ENCODE measurements at regions not wholly inside any gene's neighbourhood (a gene's known extent, or its start where the extent isn't known, plus 50 kb on each side); places are given as distances from the start of the nearest gene placed in this dataset.

DNA sequence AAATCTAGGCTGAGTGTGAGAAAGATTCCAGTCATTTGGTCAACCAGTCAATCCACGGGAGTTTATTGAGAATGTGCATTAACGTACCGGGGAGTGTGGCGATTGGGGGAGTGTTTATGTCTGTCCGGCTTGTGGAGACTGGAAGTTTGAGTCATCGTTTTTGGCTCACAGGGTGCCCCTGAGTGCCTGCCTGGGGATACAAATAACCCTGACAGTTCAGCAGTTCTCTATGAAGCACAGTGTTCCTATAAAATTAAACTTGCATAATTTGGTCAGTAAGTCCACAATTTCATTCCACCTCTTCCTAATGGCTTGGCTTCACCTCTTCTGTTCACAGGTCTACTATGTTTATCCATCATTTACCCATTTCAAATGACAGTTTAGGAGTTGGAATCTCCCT is 72.6 kb upstream of the PLEKHG1 start:
- TF ChIP-seq ELF1 (IDR thresholded peaks at IDR 0.05; ENCODE audit: borderline replicate concordance, low read depth), result no peak
- no peak for TF ChIP-seq ZNF274 (IDR thresholded peaks at IDR 0.05; ENCODE audit: low read depth, low read length)
- TF ChIP-seq SP1 (IDR thresholded peaks at IDR 0.05; ENCODE audit: low read depth), result no peak
- TF ChIP-seq EZH2 (IDR thresholded peaks at IDR 0.05), result no peak
- TF ChIP-seq, protein P1, sequence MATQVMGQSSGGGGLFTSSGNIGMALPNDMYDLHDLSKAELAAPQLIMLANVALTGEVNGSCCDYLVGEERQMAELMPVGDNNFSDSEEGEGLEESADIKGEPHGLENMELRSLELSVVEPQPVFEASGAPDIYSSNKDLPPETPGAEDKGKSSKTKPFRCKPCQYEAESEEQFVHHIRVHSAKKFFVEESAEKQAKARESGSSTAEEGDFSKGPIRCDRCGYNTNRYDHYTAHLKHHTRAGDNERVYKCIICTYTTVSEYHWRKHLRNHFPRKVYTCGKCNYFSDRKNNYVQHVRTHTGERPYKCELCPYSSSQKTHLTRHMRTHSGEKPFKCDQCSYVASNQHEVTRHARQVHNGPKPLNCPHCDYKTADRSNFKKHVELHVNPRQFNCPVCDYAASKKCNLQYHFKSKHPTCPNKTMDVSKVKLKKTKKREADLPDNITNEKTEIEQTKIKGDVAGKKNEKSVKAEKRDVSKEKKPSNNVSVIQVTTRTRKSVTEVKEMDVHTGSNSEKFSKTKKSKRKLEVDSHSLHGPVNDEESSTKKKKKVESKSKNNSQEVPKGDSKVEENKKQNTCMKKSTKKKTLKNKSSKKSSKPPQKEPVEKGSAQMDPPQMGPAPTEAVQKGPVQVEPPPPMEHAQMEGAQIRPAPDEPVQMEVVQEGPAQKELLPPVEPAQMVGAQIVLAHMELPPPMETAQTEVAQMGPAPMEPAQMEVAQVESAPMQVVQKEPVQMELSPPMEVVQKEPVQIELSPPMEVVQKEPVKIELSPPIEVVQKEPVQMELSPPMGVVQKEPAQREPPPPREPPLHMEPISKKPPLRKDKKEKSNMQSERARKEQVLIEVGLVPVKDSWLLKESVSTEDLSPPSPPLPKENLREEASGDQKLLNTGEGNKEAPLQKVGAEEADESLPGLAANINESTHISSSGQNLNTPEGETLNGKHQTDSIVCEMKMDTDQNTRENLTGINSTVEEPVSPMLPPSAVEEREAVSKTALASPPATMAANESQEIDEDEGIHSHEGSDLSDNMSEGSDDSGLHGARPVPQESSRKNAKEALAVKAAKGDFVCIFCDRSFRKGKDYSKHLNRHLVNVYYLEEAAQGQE (IDR thresholded peaks at IDR 0.05; ENCODE audit: low read depth), result no peak
- TF ChIP-seq, protein P2, sequence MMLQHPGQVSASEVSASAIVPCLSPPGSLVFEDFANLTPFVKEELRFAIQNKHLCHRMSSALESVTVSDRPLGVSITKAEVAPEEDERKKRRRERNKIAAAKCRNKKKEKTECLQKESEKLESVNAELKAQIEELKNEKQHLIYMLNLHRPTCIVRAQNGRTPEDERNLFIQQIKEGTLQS (IDR thresholded peaks at IDR 0.05), result no peak
- TF ChIP-seq, protein P3, sequence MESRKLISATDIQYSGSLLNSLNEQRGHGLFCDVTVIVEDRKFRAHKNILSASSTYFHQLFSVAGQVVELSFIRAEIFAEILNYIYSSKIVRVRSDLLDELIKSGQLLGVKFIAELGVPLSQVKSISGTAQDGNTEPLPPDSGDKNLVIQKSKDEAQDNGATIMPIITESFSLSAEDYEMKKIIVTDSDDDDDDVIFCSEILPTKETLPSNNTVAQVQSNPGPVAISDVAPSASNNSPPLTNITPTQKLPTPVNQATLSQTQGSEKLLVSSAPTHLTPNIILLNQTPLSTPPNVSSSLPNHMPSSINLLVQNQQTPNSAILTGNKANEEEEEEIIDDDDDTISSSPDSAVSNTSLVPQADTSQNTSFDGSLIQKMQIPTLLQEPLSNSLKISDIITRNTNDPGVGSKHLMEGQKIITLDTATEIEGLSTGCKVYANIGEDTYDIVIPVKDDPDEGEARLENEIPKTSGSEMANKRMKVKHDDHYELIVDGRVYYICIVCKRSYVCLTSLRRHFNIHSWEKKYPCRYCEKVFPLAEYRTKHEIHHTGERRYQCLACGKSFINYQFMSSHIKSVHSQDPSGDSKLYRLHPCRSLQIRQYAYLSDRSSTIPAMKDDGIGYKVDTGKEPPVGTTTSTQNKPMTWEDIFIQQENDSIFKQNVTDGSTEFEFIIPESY (IDR thresholded peaks at IDR 0.05; ENCODE audit: extremely low read depth, insufficient replicate concordance, low read length), result no peak
- TF ChIP-seq CEBPB (IDR thresholded peaks at IDR 0.05; ENCODE audit: low read depth), result no peak
- TF ChIP-seq TCF7L2 (IDR thresholded peaks at IDR 0.05; ENCODE audit: borderline replicate concordance, extremely low read depth, insufficient read depth, insufficient read length), result no peak
- TF ChIP-seq SRF (IDR thresholded peaks at IDR 0.05; ENCODE audit: low read depth), result no peak
- TF ChIP-seq RAD21 (IDR thresholded peaks at IDR 0.05; ENCODE audit: low read depth), result no peak
- TF ChIP-seq JUND (IDR thresholded peaks at IDR 0.05), result no peak
- no peak for TF ChIP-seq POLR2AphosphoS5 (IDR thresholded peaks at IDR 0.05; ENCODE audit: low read depth, low read length)
- no peak for TF ChIP-seq POLR2A (IDR thresholded peaks at IDR 0.05; ENCODE audit: borderline replicate concordance, extremely low read depth, insufficient read depth, insufficient read length)
- Histone ChIP-seq H2AFZ (ENCODE audit: low read depth, low read length, poor library complexity, severe bottlenecking) (no peak overlapping the region), H3K9me3 (ENCODE audit: control insufficient read depth in 1 of 2, insufficient read depth in 1 of 2, low read depth in 1 of 2, low read length in 2 of 2) (no peaks in the 10 kb centered on the region), H3K36me3 (ENCODE audit: control insufficient read depth in 1 of 2, insufficient read depth in 2 of 2, low read length in 2 of 2) (no peaks in the 10 kb centered on the region), H3K27me3 (ENCODE audit: insufficient read depth, low read length) (no peaks in the 10 kb centered on the region), H3K79me2 (ENCODE audit: insufficient read depth, low read length) (no peaks in the 10 kb centered on the region), H3K4me1 (ENCODE audit: control insufficient read depth in 1 of 2, insufficient read depth in 2 of 2, low read length in 2 of 2) (no peaks in the 10 kb centered on the region), H3K27ac (ENCODE audit: low read depth, low read length) (no peak overlapping the region), H4K20me1 (ENCODE audit: insufficient read depth) (no peaks in the 10 kb centered on the region), H3K4me3 (replicated peaks in 1 of 2; ENCODE audit: low read depth in 1 of 2, low read length in 2 of 2) (no peak overlapping the region), H3K9ac (ENCODE audit: low read length) (no peak overlapping the region), H3K4me2 (ENCODE audit: low read length) (no peak overlapping the region), H3K9me2 (ENCODE audit: insufficient read depth) (no peaks in the 10 kb centered on the region)
- intact Hi-C loops (cut with micrococcal nuclease), result no loop called here
- CTCF ChIA-PET, result no interaction called here
- POLR2A ChIA-PET, result no interaction called here
- ATAC-seq (no peak), DNase-seq (ENCODE audit: low read depth, low spot score) (no peak)
- RAD21 ChIA-PET (ENCODE audit: low non-redundant PET in 1 of 2, low total read pairs in 2 of 2, uncharacterized antibody in 2 of 2, unreplicated experiment in 2 of 2), result no interaction called here
- no TSS peak for BruUV-seq (replicated peaks)
